NT2/D1 (cell line): ENCODE measurements at regions not wholly inside any gene's neighbourhood (a gene's known extent, or its start where the extent isn't known, plus 50 kb on each side); places are given as distances from the start of the nearest gene placed in this dataset.

ENCODE experiments used
- SUZ12 ChIP-seq: IDR thresholded peaks from 2 replicates; pipeline ENCODE4 v1.6.1; 2011; ENCODE audit not compliant: insufficient read length, insufficient read depth; ENCODE audit errors: extremely low read depth
- YY1 ChIP-seq: IDR thresholded peaks from 2 replicates; pipeline ENCODE4 v1.6.1; 2011; ENCODE audit not compliant: insufficient read length, insufficient read depth
- ZNF274 ChIP-seq: IDR thresholded peaks from 2 replicates; pipeline ENCODE4 v1.6.1; 2011; ENCODE audit warnings: mild to moderate bottlenecking, low read depth, low read length

DNA sequence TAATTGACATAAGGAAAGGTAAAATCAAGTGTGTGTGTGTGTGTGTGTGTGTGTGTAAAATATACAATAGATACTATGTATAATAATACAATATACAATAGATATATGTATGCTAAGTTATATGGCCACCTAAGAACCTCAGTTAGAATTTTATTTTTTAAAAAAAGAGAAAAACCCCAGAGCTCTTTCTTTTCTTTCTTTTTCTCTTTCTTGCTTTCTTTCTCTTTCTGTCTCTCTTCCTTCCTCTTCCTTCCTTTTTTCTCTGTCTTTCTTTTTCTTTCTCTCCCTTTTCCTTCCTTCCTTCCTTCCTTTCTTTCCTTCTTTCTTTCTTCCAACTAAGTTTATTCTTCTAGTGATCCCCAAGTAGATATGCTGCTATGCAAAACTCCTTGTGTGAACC, 64.6 kb upstream of the FN1 start:
- TF ChIP-seq YY1: no peak
- TF ChIP-seq ZNF274: no peak
- no peak for TF ChIP-seq SUZ12
